ENCODE measurements at regions not wholly inside any gene's neighbourhood (a gene's known extent, or its start where the extent isn't known, plus 50 kb on each side); places are given as distances from the start of the nearest gene placed in this dataset.
"Not testable (repeated sequence)": the region's sequence is repeated elsewhere in the genome, so short reads cannot be mapped to it uniquely, and the experiment has no call there.

DNA sequence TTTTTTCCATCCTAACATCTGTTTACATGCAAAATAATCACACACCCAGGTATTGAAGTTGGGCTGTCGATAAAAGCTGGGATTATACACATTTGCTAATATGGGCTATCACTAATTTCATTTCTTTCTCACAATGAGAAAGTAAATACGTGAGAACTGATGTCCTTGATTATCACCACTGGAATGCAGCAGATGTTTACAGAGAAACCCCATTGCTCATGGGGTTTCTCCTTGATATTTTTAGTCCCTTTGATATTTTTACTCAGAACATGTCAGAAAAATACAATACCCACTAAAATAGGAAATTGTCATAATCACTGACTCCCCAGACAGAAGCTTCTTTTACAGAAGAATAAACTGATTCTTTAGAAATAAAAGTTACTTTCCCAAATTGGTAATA lies 535.1 kb upstream of the CCDC54 start:
- no peak for TF ChIP-seq POLR2A (IDR thresholded peaks at IDR 0.05)
- no peak for TF ChIP-seq POLR2AphosphoS5 (IDR thresholded peaks at IDR 0.05)
- no peaks in the 10 kb centered on the region for H3K36me3 ChIP-seq
- no peak overlapping the region for H3K27ac ChIP-seq
- ATAC-seq (ENCODE audit: low FRiP score in 2 of 2) (no peak), DNase-seq (no peak)
- no peaks in the 10 kb centered on the region for H3K4me1 ChIP-seq
- no peaks in the 10 kb centered on the region for H3K9me3 ChIP-seq
- 58 to 62% methylated on average over 2 of the region's 2 CpGs for WGBS, 2 donors
- no peaks in the 10 kb centered on the region for H3K27me3 ChIP-seq
- H3K4me3 ChIP-seq, result no peak overlapping the region

DNA sequence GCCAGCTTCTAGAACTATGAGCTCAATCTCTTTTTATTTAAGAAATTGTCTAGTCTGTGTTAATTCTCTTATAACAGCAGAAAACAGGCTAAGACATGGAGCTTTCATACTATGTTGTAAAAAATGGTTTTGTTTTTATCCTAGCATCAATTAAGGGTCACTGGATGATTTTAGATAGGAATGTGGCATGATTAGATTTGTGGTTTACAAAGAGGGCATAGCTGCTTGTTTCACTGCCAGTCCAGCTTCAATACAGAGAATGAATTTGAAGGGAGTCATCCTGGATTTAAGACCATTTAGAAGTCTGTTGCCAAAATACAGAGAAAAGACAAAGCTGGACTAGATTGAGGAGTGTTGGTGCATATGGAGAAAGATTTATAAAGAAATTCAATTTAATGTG lies 532.6 kb upstream of the CCDC54 start:
- H3K36me3 ChIP-seq, result no peaks in the 10 kb centered on the region
- no peaks in the 10 kb centered on the region for H3K27me3 ChIP-seq
- ATAC-seq (ENCODE audit: low FRiP score in 2 of 2) (no peak), DNase-seq (no peak)
- no peaks in the 10 kb centered on the region for H3K9me3 ChIP-seq
- no peak overlapping the region for H3K27ac ChIP-seq
- no peaks in the 10 kb centered on the region for H3K4me1 ChIP-seq
- TF ChIP-seq POLR2A (IDR thresholded peaks at IDR 0.05) (no peak), EP300 (IDR thresholded peaks at IDR 0.05) (no peak), POLR2AphosphoS5 (IDR thresholded peaks at IDR 0.05) (no peak)
- TF ChIP-seq, protein P1, sequence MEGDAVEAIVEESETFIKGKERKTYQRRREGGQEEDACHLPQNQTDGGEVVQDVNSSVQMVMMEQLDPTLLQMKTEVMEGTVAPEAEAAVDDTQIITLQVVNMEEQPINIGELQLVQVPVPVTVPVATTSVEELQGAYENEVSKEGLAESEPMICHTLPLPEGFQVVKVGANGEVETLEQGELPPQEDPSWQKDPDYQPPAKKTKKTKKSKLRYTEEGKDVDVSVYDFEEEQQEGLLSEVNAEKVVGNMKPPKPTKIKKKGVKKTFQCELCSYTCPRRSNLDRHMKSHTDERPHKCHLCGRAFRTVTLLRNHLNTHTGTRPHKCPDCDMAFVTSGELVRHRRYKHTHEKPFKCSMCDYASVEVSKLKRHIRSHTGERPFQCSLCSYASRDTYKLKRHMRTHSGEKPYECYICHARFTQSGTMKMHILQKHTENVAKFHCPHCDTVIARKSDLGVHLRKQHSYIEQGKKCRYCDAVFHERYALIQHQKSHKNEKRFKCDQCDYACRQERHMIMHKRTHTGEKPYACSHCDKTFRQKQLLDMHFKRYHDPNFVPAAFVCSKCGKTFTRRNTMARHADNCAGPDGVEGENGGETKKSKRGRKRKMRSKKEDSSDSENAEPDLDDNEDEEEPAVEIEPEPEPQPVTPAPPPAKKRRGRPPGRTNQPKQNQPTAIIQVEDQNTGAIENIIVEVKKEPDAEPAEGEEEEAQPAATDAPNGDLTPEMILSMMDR (IDR thresholded peaks at IDR 0.05), result no peak
- no peak overlapping the region for H3K4me3 ChIP-seq

DNA sequence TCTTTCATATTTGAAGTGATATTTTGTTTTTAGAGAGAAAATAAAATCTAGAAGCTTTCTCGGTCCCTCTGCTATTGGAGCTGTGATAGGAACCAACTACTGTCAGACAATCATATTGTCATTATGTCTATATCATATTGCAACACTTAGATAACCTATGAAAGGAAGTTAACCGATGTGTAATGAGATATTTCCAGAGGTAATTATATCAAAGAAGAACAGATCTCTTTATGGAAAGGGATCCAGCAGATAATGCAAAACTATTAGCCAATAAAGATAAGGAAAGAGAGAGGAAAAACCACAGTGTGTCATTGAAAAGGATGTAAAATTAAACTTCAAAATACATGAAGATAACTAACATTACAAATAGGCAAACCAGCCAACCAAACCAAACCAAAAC lies 529.1 kb upstream of the CCDC54 start:
- WGBS, 2 donors, result 85 to 89% methylated on average over 2 of the region's 2 CpGs
- Histone ChIP-seq H3K27ac (no peak overlapping the region), H3K27me3 (no peaks in the 10 kb centered on the region), H3K9me3 (no peaks in the 10 kb centered on the region), H3K36me3 (no peaks in the 10 kb centered on the region), H3K4me1 (no peaks in the 10 kb centered on the region), H3K4me3 (no peak overlapping the region)
- TF ChIP-seq, protein P1 (IDR thresholded peaks at IDR 0.05), result no peak
- no peak for TF ChIP-seq POLR2AphosphoS5 (IDR thresholded peaks at IDR 0.05)
- TF ChIP-seq EP300 (IDR thresholded peaks at IDR 0.05), result no peak
- no peak for TF ChIP-seq POLR2A (IDR thresholded peaks at IDR 0.05)
- no peak for DNase-seq
- ATAC-seq (ENCODE audit: low FRiP score in 2 of 2), result no peak

DNA sequence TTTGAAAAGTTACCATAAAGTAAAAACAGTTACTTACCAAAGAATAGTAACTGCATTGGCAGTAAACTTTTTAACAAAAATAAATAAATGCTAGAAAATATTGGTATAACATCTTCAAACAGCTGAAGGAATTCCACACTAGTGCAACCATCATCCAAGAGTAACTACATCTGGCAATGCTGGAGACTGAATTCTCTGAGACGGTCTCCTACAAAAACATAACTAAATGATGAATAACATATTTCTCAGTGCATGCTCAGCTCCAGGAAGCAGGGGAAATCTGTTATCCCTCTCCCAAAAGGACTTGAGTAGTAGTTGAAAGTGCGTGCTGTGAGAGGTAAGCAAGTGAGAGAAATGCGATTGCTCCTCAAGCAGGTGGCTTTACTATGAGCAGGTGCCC lies 526.8 kb upstream of the CCDC54 start:
- no peaks in the 10 kb centered on the region for H3K27me3 ChIP-seq
- DNase-seq (no peak), ATAC-seq (ENCODE audit: low FRiP score in 2 of 2) (no peak)
- no peak overlapping the region for H3K4me3 ChIP-seq
- H3K9me3 ChIP-seq, result no peaks in the 10 kb centered on the region
- H3K4me1 ChIP-seq, result no peaks in the 10 kb centered on the region
- no peaks in the 10 kb centered on the region for H3K36me3 ChIP-seq
- TF ChIP-seq EP300 (IDR thresholded peaks at IDR 0.05) (no peak), POLR2A (IDR thresholded peaks at IDR 0.05) (no peak), POLR2AphosphoS5 (IDR thresholded peaks at IDR 0.05) (no peak)
- TF ChIP-seq, protein P1 (IDR thresholded peaks at IDR 0.05), result no peak
- WGBS, 2 donors, result 76 to 89% methylated on average over 3 of the region's 3 CpGs
- H3K27ac ChIP-seq, result no peak overlapping the region

DNA sequence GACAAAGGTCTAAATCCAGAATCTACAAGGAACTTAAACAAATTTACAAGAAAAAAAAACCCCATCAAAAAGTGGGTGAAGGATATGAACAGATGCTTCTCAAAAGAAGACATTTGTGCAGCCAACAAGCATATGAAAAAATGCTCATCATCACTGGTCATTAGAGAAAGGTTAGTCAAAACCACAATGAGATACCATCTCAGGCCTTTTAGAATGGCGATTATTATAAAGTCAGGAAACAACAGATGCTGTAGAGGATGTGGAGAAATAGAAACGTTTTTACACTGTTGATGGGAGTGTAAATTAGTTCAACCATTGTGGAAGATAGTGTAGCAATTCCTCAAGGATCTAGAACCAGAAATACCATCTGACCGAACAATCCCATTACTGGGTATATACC lies 518.9 kb upstream of the CCDC54 start:
- not testable (repeated sequence) for H3K27ac ChIP-seq; H3K36me3 ChIP-seq; H3K9me3 ChIP-seq; H3K4me3 ChIP-seq; H3K27me3 ChIP-seq; ATAC-seq (ENCODE audit: low FRiP score in 2 of 2); DNase-seq; H3K4me1 ChIP-seq
- 49 to 60% methylated on average over 3 of the region's 3 CpGs for WGBS, 2 donors

DNA sequence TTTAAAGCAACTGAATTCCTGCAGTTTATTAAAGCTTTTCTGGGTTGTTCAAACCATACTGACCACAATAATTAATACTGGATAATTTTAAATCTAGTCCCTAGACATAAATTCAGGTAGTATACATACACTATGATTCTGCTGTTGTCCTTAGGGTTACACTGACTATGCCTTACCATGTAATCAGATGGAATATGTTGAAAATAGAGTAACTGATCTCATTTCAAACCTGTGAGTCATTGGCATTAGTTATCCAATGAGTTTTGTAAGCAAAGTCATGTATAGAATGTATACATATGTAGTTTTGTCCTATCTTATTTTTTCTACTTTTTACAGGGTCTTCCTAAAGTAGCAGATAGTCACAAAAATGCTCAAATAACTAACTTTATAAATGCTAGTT lies 517.1 kb upstream of the CCDC54 start:
- no peak for DNase-seq
- TF ChIP-seq POLR2AphosphoS5 (IDR thresholded peaks at IDR 0.05) (no peak), POLR2A (IDR thresholded peaks at IDR 0.05) (no peak)
- TF ChIP-seq, protein P1 (IDR thresholded peaks at IDR 0.05), result no peak
- no peak for ATAC-seq (ENCODE audit: low FRiP score in 2 of 2)
- Histone ChIP-seq H3K27ac (no peak overlapping the region), H3K4me1 (no peaks in the 10 kb centered on the region), H3K4me3 (no peak overlapping the region), H3K27me3 (no peaks in the 10 kb centered on the region), H3K36me3 (no peaks in the 10 kb centered on the region), H3K9me3 (no peaks in the 10 kb centered on the region)

All from upper lobe of left lung (tissue), 6 donors.